HEK293T (cell line): ENCODE measurements at regions not wholly inside any gene's neighbourhood (a gene's known extent, or its start where the extent isn't known, plus 50 kb on each side); places are given as distances from the start of the nearest gene placed in this dataset.

Experiments
- FOXA1 ChIP-seq: fragments of 450-650 bp; IDR thresholded peaks from 2 replicates; pipeline ENCODE4 v1.6.1; 2016; ENCODE audit warnings: mild to moderate bottlenecking
- FOXM1 ChIP-seq: fragments of 450-650 bp; IDR thresholded peaks from 2 replicates; pipeline ENCODE4 v1.6.1; 2017; ENCODE audit warnings: mild to moderate bottlenecking, borderline replicate concordance
- TARDBP ChIP-seq: fragments of 450-650 bp; IDR thresholded peaks from 2 replicates; pipeline ENCODE4 v1.6.1; 2016
- ZNF384 ChIP-seq: fragments of 450-650 bp; IDR thresholded peaks from 2 replicates; pipeline ENCODE4 v1.6.1; 2016

DNA sequence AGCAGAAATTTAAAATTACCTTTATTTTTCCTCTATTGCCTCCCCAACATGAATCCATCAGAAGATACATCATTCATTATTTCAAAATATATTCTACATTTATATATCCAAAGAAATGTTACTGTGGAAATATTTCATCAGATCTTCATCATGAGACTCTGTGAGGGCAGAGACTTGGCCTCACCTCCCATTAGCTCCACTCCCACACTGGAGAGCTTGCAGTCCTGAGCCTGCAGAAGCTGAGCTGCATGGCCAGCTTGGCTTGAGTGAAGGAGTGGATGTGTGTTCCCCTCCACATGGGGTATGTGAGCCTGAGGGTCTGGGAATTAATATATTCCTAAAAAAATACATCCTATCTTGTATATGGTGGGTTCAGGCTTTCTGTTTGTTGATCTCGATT lies 961.9 kb downstream of the TMEM121 start:
- TF ChIP-seq TARDBP = no peak
- TF ChIP-seq ZNF384 = no peak
- no peak for TF ChIP-seq FOXA1
- TF ChIP-seq FOXM1 = no peak
